Fibroblast of skin of left biceps (primary cell): ENCODE measurements at regions not wholly inside any gene's neighbourhood (a gene's known extent, or its start where the extent isn't known, plus 50 kb on each side); places are given as distances from the start of the nearest gene placed in this dataset.
A peak's percentile ranks its signal among the peaks of the same experiment; 100 is the strongest.

Experiments used
- DNase-seq, 2 experiments: peaks; one replicate each; pipeline ENCODE4 v3.0.0-alpha.2; 2013; ENCODE audit warnings: low read depth in 2 of 2

- no peak for DNase-seq
These were observed 68.3 kb downstream of the CHST1 start for GRCh38 chr11:45597097-45597496.

- DNase-seq = no peak
These were observed 68.9 kb downstream of the CHST1 start for GRCh38 chr11:45596571-45596970.

- no peak for DNase-seq
These were observed 71.4 kb downstream of the CHST1 start for GRCh38 chr11:45593992-45594391.

DNA sequence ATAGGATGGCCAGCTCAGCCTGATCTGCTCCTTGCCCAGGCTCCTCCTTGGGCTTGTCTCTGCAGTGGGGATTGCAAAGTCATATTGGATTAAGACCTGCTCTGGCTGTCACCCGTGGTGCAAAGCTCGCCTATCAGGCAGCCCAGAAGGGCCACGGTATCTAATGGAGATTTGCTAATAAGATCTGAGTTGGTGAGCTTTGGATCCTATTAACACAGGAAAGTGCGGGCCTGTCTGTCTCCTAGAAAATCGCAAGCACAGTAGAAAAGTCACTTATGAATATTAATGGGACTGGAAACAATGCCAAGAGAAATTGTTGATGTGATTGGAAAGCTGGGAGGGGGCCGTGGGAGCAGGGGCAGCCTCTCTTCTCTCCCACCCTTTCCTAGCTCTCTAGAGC is 72.8 kb downstream of the CHST1 start:
- no peak for DNase-seq

GRCh38 chr11:45590743-45591142 is 74.7 kb downstream of the CHST1 start:
- DNase-seq = no peak

GRCh38 chr11:45585205-45585604 is 80.2 kb downstream of the CHST1 start:
- DNase-seq = no peak

- DNase-seq = no peak
These were observed 81.3 kb downstream of the CHST1 start for GRCh38 chr11:45583981-45584566.

GRCh38 chr11:45580399-45580798 is 85.0 kb downstream of the CHST1 start:
- DNase-seq = peak in 1 of 2 experiments; percentile 2

- DNase-seq = no peak
These were observed 87.1 kb downstream of the CHST1 start for GRCh38 chr11:45578316-45578715.

DNA sequence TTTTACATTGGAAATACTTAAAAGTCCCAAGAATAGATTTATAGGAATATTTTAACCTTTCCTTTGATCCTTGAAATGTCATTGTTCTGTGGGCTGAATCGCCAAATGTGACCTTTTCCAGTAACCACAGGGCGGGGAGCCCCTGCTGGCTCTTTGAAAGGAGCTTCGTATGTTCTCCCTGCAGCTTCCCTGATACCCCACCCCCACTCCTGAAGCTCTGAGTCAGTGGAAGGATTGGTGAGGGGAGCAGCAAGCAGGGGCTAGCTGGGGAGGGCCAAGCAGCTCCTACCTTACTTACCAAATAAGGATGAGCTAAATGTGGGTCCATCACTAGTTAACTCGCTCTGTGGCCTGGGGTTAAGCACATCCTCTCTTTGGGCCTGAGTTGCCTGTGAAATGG is 87.7 kb downstream of the CHST1 start:
- DNase-seq = no peak

- no peak for DNase-seq
These were observed 88.8 kb downstream of the CHST1 start for GRCh38 chr11:45576461-45577215.

DNA sequence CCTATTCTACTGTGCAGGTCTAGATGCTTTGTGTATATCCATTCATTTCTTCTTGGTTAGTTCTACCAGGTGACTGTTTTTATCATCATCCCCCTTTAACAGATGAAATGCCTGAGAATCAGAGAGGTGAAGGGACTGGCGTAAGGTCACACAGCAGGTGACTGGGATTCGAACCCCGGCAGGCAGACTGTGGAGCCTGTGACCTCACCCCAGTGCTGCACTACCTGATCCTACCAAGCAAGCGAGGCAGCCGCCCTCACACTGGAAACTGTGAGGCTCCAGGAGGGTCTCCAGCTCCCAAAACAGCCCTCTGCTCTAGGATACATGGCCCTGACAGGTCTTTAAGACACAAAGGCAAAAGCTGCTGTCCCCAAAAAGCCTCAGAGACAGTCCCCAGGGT is 91.7 kb downstream of the CHST1 start:
- no peak for DNase-seq

- DNase-seq = no peak
These were observed 92.9 kb downstream of the CHST1 start for GRCh38 chr11:45572354-45573123.

DNA sequence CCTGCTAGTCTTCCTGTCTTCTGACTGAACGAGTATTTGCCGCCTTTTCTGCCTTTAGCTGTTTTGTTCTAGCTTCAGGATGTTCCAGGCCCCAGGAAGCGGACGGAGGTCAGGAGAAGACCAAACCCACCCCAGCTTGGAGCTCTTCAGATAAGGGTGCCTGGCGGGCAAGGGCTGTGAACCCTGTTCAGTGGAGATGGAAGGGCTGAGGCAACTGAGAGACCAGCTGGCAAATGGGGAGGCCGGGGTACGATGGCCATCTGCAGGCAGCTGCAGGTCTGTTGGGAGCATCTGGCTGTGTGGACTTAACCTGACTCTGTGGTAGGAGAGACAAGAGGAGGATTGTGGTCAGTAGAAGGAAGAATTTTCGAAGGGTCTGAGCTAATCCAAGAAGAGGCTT is 95.6 kb downstream of the CHST1 start:
- no peak for DNase-seq

GRCh38 chr11:45568049-45568448 is 97.4 kb downstream of the CHST1 start:
- no peak for DNase-seq

DNA sequence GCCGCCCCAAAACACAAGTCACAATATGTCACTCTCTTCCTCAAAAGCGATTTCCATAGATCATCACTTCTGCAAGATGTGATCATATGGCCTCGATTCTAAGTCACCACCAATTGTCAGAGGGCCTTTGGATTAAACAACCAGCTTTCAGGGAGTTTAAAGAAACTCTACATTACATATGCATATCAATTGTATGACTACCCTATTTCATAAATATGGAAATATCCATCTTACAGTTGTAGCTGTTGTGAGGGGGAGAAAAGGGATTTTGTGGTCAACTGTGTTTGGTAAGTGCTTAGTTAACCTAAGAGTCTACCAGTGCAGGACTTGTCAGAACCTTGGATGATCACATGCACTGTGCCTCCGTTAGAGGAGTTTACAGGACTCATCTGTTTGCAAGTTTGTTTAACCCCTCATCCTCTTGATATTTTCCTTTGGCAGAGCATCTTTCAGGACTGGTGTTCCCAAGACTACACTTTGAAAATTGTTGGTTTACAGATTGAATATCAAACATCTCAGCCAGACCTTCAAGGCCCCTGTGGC is 99.9 kb downstream of the CHST1 start:
- DNase-seq = no peak

- DNase-seq = no peak
These were observed 101.6 kb downstream of the CHST1 start for GRCh38 chr11:45563810-45564209.

DNA sequence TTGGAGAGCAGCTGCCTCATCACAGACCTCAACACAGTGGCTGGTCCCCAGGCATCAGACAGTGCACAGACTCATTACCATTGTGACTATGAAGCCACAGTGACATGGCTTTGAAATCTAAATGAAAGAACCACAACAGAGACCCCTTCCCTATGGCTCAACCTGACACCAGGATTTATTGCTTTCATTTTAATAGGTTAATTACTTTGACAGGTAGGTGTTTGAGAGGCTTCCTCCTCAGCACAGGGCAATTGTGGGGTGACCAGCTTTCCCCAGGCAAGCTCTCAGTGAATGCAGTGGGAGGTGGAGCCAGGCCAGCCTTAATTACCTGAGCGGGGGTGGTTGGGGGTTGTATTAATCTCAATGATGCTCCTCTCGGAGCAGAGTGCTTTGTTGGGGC is 102.3 kb downstream of the CHST1 start:
- no peak for DNase-seq

DNA sequence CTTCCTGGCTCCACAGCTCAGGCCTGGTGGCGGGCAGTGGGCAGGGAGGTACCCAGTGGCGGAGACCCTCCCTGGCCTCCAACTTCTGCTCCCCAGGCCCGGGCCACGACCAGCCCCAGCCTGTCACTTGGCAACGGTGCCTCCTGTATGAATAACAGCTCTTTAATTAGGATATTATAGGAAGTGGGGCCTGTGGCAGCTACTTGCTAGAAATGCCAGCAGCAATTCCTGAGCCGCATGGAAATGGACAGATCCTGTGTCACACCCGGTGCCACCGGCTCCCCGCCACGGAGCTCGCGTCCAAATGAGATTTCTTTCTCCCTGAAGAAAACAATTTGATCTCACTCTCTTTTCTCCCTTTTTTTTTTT is 104.5 kb downstream of the CHST1 start:
- DNase-seq = no peak

DNA sequence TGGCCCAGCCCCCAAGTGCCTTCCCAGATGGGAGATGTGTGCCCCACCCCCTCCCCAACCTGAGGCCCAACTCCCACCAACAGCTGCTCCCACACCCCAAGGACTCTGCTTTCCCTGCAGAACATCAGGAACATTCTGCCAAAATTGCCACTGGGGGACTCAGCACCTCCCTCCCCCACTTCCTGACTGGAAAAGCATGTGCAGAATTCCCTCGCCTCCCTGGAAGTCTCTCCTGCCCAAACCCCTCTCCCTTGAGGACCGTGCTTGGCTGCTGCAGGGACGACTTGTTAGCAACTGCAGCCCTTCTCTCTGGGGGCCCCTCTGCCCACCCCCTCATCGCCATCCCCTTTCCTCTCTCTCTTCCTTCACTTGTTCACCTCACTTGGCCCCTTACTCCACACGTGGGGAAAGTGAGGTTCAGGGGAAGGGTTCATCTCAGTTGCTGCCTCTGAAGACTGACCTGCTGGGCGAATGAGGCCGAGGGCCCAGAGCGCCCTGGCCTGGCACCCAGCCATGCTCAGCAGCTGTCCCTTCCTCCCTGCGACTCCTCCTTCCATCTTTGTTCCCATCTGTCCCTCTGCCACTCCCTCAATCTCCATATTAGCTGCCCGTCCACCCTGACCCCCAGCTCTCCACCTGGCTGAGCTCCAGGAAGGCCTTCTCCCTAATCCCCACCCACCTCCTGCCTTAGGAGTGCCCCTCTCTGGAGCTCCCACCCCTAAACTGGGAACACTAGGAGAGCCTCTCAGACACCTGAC is 105.1 kb downstream of the CHST1 start:
- no peak for DNase-seq

- no peak for DNase-seq
These were observed 108.3 kb downstream of the CHST1 start for GRCh38 chr11:45556851-45557707.
